Astrocyte (in vitro differentiated cells and primary cell): ENCODE measurements at regions not wholly inside any gene's neighbourhood (a gene's known extent, or its start where the extent isn't known, plus 50 kb on each side); places are given as distances from the start of the nearest gene placed in this dataset.

Source experiments
- CTCF ChIP-seq: IDR thresholded peaks from 2 replicates; pipeline ENCODE4 v1.5.1; 2011; ENCODE audit warnings: low read depth, mild to moderate bottlenecking, inconsistent platforms, low read length, moderate library complexity; ENCODE audit not compliant: insufficient read depth
- EZH2 ChIP-seq: IDR thresholded peaks from 2 replicates; pipeline ENCODE4 v1.6.1; 2012; ENCODE audit warnings: mild to moderate bottlenecking, low read length, inconsistent platforms; ENCODE audit not compliant: insufficient read depth

DNA sequence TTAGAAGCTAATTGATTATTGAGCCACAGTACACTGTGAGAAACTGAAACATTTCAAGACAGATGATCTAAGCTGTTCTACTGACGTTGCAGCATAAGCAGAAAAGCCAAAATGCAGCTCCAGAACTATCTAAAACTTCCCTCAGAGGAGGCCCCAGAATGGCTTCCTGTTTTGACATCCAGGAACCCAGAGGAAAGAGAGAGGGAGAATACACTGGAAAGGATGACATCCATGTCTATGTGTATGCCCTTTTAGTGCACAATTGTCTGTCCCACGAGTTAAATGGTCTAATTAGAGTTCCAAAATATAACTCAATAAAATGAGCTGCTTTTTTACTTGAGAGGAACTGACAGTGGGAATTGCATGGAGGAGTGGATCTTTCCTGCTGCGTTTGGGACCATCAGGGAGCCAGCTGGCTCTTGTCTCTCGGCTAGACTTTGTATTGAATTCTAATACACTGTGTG is 688.1 kb downstream of the ZNF385D start:
- TF ChIP-seq CTCF (no peak), EZH2 (no peak)
